Right lobe of liver (tissue), 4 donors: ENCODE measurements at regions not wholly inside any gene's neighbourhood (a gene's known extent, or its start where the extent isn't known, plus 50 kb on each side); places are given as distances from the start of the nearest gene placed in this dataset.

Experiments
- POLR2A ChIP-seq: fragments of 450-650 bp; IDR thresholded peaks from one replicate; pipeline ENCODE4 v1.6.1; 2017; ENCODE audit warnings: antibody characterized with exemption, mild to moderate bottlenecking
- TF ChIP-seq, protein P1 (sequence below), 4 donors: fragments of 200-600 bp in 3 of 4; fragments of 450-650 bp in 1 of 4; IDR thresholded peaks; one replicate each; pipeline versions ENCODE4 v1.5.1 to v1.8.0; 2016 to 2022; ENCODE audit warnings: antibody characterized with exemption in 4 of 4, mild to moderate bottlenecking in 2 of 4
- donor health status: DM: no; HTN: no; CAD: no.
- donor health status: DM: no; HTN: no; CAD: no.
- donor health status: DM: no; HTN: yes; CAD: no.

DNA sequence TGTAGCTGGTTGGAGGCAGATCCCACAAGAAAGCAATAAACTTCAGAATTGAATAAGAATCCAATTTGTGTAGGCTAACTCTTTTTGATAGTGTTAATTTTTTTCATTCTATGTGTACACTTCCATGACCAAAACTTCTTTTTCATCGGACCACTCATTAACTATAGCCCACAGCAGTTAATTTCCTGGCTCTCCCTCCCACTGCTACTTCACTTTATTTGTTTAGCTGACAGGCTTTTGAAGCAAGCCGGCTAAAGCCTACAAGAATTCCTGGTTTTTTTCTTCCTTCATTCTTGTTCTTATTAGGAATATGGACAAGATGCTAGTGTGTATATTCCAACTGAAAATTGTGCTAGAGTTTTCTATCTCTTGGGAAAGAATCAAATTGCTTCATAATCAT, 329.2 kb upstream of the CCNH start:
- TF ChIP-seq, protein P1, sequence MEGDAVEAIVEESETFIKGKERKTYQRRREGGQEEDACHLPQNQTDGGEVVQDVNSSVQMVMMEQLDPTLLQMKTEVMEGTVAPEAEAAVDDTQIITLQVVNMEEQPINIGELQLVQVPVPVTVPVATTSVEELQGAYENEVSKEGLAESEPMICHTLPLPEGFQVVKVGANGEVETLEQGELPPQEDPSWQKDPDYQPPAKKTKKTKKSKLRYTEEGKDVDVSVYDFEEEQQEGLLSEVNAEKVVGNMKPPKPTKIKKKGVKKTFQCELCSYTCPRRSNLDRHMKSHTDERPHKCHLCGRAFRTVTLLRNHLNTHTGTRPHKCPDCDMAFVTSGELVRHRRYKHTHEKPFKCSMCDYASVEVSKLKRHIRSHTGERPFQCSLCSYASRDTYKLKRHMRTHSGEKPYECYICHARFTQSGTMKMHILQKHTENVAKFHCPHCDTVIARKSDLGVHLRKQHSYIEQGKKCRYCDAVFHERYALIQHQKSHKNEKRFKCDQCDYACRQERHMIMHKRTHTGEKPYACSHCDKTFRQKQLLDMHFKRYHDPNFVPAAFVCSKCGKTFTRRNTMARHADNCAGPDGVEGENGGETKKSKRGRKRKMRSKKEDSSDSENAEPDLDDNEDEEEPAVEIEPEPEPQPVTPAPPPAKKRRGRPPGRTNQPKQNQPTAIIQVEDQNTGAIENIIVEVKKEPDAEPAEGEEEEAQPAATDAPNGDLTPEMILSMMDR (IDR thresholded peaks at IDR 0.05): no peak
- TF ChIP-seq POLR2A: no peak
